GM21576 (cell line): ENCODE measurements at regions not wholly inside any gene's neighbourhood (a gene's known extent, or its start where the extent isn't known, plus 50 kb on each side); places are given as distances from the start of the nearest gene placed in this dataset.
"Not testable (repeated sequence)": the region's sequence is repeated elsewhere in the genome, so short reads cannot be mapped to it uniquely, and the experiment has no call there.

Experiments
- ATAC-seq: cut with Tn5 transposase; IDR thresholded peaks from one replicate; pipeline ENCODE4 v1.9.1; 2021; ENCODE audit warnings: mild to moderate bottlenecking, moderate library complexity; ENCODE audit not compliant: unreplicated experiment

GRCh38 chr15:34651997-34652725, 68.7 kb upstream of the GOLGA8B start:
- ATAC-seq, result no peak

DNA sequence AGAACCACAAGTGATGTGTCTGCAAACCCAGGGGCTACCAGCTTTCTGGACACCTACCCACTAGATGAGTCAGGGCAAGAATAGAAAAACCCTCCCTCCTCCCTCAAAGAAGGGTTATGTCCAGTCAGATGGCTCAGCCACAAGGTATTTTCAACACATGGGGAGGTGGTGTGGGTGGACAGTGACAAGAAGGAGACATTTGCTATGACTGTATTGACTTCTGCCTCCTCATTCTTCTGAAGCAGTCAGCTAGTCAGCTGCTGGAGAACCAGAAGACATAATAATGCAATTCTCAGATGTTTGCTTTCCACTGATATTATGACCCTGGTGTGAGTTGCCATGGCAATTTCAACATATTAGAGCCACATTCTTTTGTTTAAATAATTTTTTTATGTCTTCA, 66.7 kb upstream of the GOLGA8B start:
- ATAC-seq, result peak; percentile 55

DNA sequence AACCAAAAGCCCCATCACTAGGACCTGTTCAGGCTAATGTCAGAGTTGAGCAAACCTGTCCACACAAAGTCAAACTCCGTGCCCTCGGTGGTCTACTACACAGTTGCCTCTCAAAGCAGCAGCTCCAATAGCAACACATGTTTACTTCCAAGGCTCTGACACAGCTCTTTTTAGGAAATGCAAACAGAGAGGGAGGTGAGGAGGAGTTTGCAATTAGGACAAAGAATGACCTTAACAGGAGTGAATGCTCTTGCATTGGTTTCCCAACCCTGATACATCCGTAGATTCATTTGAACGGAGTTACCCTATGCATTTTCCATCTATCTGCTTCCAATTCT, 64.8 kb upstream of the GOLGA8B start:
- no peak for ATAC-seq

DNA sequence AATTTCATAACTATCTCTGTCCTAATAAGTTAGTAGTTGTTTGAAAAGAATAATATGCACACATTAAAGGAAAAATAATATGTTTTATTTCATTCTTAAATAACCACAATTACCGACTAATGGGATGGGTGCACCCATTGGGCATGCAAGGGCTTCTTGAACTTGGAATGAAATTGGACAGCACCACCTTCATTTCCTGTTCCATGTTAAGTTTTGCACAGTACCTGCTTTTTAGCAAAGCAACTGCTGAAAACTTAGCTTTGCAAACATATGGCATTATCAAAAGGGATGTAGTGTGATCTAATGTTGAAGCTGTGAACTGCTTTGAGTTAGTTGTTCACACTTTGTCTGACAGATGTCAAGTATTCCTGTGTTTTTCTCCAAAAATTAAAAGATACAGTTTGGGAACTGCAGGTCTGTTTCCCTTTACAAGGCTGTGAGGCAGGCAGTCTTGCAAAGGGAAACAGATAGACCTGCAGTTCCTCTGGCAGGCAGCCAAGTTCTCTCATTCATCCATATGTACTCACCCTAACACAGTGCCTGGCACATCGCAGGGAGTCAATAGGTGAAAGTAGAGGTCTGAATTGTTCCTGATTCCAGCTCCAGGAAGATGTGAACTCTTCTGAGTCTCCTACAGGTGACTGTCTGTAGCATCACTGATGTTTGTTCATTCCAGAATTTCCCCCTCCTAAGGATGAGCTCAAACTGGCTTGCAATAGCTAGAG, 64.3 kb upstream of the GOLGA8B start:
- ATAC-seq, result no peak

DNA sequence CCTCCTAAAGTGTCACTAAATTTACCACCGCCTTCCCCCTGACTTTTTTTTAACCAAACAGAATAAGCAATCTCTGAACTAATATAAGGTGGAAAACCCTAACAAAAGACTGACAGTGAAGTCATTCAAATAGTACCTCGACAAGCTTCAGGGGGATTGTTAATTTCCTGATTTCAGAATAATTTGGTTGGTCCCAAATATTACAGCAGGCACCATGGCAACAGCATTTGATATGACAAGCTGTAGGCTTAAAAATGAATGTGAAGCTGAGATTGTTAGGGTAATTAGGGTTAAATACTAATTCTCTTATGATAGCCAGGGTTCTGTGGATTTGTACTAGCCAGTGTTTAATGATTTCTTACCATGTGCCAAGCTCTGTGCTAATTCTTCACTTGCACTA, 63.5 kb upstream of the GOLGA8B start:
- ATAC-seq, result no peak

- no peak for ATAC-seq
Measured at GRCh38 chr15:34644851-34645250, 61.4 kb upstream of the GOLGA8B start.

- no peak for ATAC-seq
Measured at GRCh38 chr15:34644061-34644460, 60.6 kb upstream of the GOLGA8B start.

DNA sequence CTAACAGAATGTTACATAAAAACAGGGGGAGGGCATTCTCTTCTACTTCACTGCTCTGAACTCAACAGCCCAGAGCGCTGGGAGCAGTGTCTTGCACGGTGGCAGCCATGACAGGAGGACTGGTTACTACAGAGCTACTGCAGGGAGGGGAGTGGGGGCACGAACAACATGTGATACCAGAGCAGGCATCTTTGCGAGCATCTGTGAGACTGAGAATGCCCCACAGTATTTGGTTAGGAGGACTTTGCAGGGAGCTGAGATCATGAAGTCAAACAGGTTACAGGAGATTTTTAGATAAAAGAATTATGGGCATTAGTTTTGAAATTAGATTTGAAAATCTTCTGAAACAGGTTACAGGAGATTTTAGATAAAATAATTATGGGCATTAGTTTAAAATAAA, 58.8 kb upstream of the GOLGA8B start:
- ATAC-seq, result no peak

DNA sequence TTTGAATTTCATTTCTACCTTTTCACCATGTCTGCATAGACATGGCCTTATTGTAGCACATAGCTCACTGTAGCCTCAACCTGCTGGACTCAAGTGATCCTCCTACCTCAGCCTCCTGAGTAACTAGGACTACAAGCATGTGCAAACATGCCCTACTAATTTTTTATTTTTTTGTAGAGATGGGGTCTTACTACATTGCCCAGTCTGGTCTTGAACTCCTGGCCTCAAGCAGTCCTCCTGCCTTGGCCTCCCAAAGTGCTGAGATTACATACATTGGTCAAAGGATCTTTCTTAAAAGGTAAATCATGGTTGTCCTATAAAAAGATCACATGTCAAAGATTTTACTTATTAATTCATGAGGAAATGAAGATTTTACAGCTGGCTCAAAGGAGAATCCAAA, 57.2 kb upstream of the GOLGA8B start:
- ATAC-seq, result no peak

- ATAC-seq, result no peak
Measured at GRCh38 chr15:34637305-34637704, 53.9 kb upstream of the GOLGA8B start.

DNA sequence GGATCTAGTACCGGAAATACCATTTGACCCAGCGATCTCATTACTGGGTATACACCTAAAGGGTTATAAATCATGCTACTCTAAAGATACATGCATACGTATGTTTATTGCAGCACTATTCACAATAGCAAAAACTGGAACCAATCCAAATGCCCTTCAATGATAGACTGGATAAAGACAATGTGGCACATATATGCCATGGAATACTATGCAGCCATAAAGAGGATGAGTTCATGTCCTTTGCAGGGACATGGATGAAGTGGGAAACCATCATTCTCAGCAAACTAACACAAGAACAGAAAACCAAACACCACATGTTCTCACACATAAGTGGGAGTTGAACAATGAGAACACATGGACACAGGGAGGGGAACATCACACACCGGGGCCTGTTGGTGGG, 50.2 kb upstream of the GOLGA8B start:
- not testable (repeated sequence) for ATAC-seq
